ENCODE measurements at regions not wholly inside any gene's neighbourhood (a gene's known extent, or its start where the extent isn't known, plus 50 kb on each side); places are given as distances from the start of the nearest gene placed in this dataset.
"Not testable (repeated sequence)": the region's sequence is repeated elsewhere in the genome, so short reads cannot be mapped to it uniquely, and the experiment has no call there.

- no peaks in the 10 kb centered on the region for H3K9me3 Mint-ChIP-seq
- H3K36me3 Mint-ChIP-seq (ENCODE audit: low read depth) = no peaks in the 10 kb centered on the region
- H3K27ac Mint-ChIP-seq = no peak overlapping the region
- H3K4me1 Mint-ChIP-seq (ENCODE audit: low read depth) = peaks cover 6% of the 10 kb centered on the region
- no peak overlapping the region for H3K4me3 Mint-ChIP-seq (ENCODE audit: low read depth)
- no peaks in the 10 kb centered on the region for H3K27me3 Mint-ChIP-seq (ENCODE audit: low read depth)
- intact Hi-C loops (cut with micrococcal nuclease) = no loop called here
- DNase-seq (ENCODE audit: low spot score) = no peak
Measured at GRCh38 chr10:23528419-23528818, 89.5 kb downstream of the OTUD1 start.

- no peaks in the 10 kb centered on the region for H3K9me3 Mint-ChIP-seq
- intact Hi-C loops (cut with micrococcal nuclease) = loop anchor here (2.0 to 10.0 kb wide), 3 partner anchors 82 to 935 kb away; no protein-coding TSS in a partner anchor
- no peak overlapping the region for H3K27ac Mint-ChIP-seq
- DNase-seq (ENCODE audit: low spot score) = no peak
- H3K27me3 Mint-ChIP-seq (ENCODE audit: low read depth) = no peaks in the 10 kb centered on the region
- no peak overlapping the region for H3K4me3 Mint-ChIP-seq (ENCODE audit: low read depth)
- H3K36me3 Mint-ChIP-seq (ENCODE audit: low read depth) = no peaks in the 10 kb centered on the region
- peaks cover 12% of the 10 kb centered on the region for H3K4me1 Mint-ChIP-seq (ENCODE audit: low read depth)
Measured at GRCh38 chr10:23529625-23530024, 90.8 kb downstream of the OTUD1 start.

- Mint-ChIP-seq H3K9me3 (no peaks in the 10 kb centered on the region), H3K36me3 (ENCODE audit: low read depth) (no peaks in the 10 kb centered on the region), H3K4me3 (ENCODE audit: low read depth) (no peak overlapping the region), H3K27ac (no peak overlapping the region), H3K27me3 (ENCODE audit: low read depth) (no peaks in the 10 kb centered on the region), H3K4me1 (ENCODE audit: low read depth) (peaks cover 16% of the 10 kb centered on the region)
- no peak for DNase-seq (ENCODE audit: low spot score)
- intact Hi-C loops (cut with micrococcal nuclease) = loop anchor here (2.0 to 10.0 kb wide), 3 partner anchors 83 to 935 kb away; no protein-coding TSS in a partner anchor
Measured at GRCh38 chr10:23530079-23530478, 91.2 kb downstream of the OTUD1 start.

- peaks cover 30% of the 10 kb centered on the region for H3K4me1 Mint-ChIP-seq (ENCODE audit: low read depth)
- peak overlapping the region; percentile 29 for H3K27ac Mint-ChIP-seq
Measured at GRCh38 chr10:23533212-23533611, 94.3 kb downstream of the OTUD1 start.

GRCh38 chr10:23534326-23534725 is 95.5 kb downstream of the OTUD1 start:
- Mint-ChIP-seq H3K4me3 (ENCODE audit: low read depth) (no peak overlapping the region), H3K27ac (peak overlapping the region; percentile 33), H3K27me3 (ENCODE audit: low read depth) (no peaks in the 10 kb centered on the region), H3K9me3 (peaks cover 10% of the 10 kb centered on the region), H3K4me1 (ENCODE audit: low read depth) (peaks cover 36% of the 10 kb centered on the region), H3K36me3 (ENCODE audit: low read depth) (peaks cover 11% of the 10 kb centered on the region)
- no peak for DNase-seq (ENCODE audit: low spot score)
- intact Hi-C loops (cut with micrococcal nuclease) = loop anchor here (5.0 to 10.0 kb wide), 2 partner anchors 87 to 930 kb away; no protein-coding TSS in a partner anchor

More at GRCh38 chr10:23533212-23533611, 94.3 kb downstream of the OTUD1 start:
- H3K36me3 Mint-ChIP-seq (ENCODE audit: low read depth) = no peaks in the 10 kb centered on the region
- intact Hi-C loops (cut with micrococcal nuclease) = loop anchor here (5.0 to 10.0 kb wide), 2 partner anchors 86 to 932 kb away; no protein-coding TSS in a partner anchor
- peaks cover 4% of the 10 kb centered on the region for H3K9me3 Mint-ChIP-seq
- no peaks in the 10 kb centered on the region for H3K27me3 Mint-ChIP-seq (ENCODE audit: low read depth)
- no peak for DNase-seq (ENCODE audit: low spot score)
- H3K4me3 Mint-ChIP-seq (ENCODE audit: low read depth) = no peak overlapping the region

- Mint-ChIP-seq H3K4me1 (ENCODE audit: low read depth) (peaks cover 40% of the 10 kb centered on the region), H3K27ac (no peak overlapping the region), H3K4me3 (ENCODE audit: low read depth) (no peak overlapping the region), H3K27me3 (ENCODE audit: low read depth) (no peaks in the 10 kb centered on the region), H3K9me3 (peaks cover 10% of the 10 kb centered on the region), H3K36me3 (ENCODE audit: low read depth) (peaks cover 15% of the 10 kb centered on the region)
- intact Hi-C loops (cut with micrococcal nuclease) = loop anchor here (5.0 to 10.0 kb wide), 3 partner anchors 87 to 930 kb away; no protein-coding TSS in a partner anchor
- DNase-seq (ENCODE audit: low spot score) = no peak
Measured at GRCh38 chr10:23534761-23535160, 95.9 kb downstream of the OTUD1 start.

GRCh38 chr10:23535381-23535780 is 96.5 kb downstream of the OTUD1 start:
- DNase-seq (ENCODE audit: low spot score) = no peak
- H3K36me3 Mint-ChIP-seq (ENCODE audit: low read depth) = peaks cover 18% of the 10 kb centered on the region
- no peak overlapping the region for H3K27ac Mint-ChIP-seq
- H3K4me3 Mint-ChIP-seq (ENCODE audit: low read depth) = no peak overlapping the region
- intact Hi-C loops (cut with micrococcal nuclease) = loop anchor here (5.0 to 10.0 kb wide), 2 partner anchors 167 to 929 kb away; no protein-coding TSS in a partner anchor
- peaks cover 10% of the 10 kb centered on the region for H3K9me3 Mint-ChIP-seq
- no peaks in the 10 kb centered on the region for H3K27me3 Mint-ChIP-seq (ENCODE audit: low read depth)
- H3K4me1 Mint-ChIP-seq (ENCODE audit: low read depth) = peaks cover 47% of the 10 kb centered on the region

GRCh38 chr10:23538968-23539367 is 100.1 kb downstream of the OTUD1 start:
- peak overlapping the region; percentile 34 for H3K27ac Mint-ChIP-seq
- no peak for DNase-seq (ENCODE audit: low spot score)
- H3K4me1 Mint-ChIP-seq (ENCODE audit: low read depth) = peaks cover 45% of the 10 kb centered on the region

GRCh38 chr10:23540401-23541030 is 101.6 kb downstream of the OTUD1 start:
- Mint-ChIP-seq H3K4me3 (ENCODE audit: low read depth) (no peak overlapping the region), H3K9me3 (peaks cover 10% of the 10 kb centered on the region), H3K4me1 (ENCODE audit: low read depth) (peaks cover 33% of the 10 kb centered on the region), H3K27ac (no peak overlapping the region), H3K36me3 (ENCODE audit: low read depth) (peaks cover 25% of the 10 kb centered on the region), H3K27me3 (ENCODE audit: low read depth) (no peaks in the 10 kb centered on the region)
- intact Hi-C loops (cut with micrococcal nuclease) = no loop called here
- DNase-seq (ENCODE audit: low spot score) = no peak

More at GRCh38 chr10:23538968-23539367, 100.1 kb downstream of the OTUD1 start:
- peaks cover 25% of the 10 kb centered on the region for H3K36me3 Mint-ChIP-seq (ENCODE audit: low read depth)
- H3K4me3 Mint-ChIP-seq (ENCODE audit: low read depth) = no peak overlapping the region
- H3K27me3 Mint-ChIP-seq (ENCODE audit: low read depth) = no peaks in the 10 kb centered on the region
- intact Hi-C loops (cut with micrococcal nuclease) = loop anchor here (5.0 to 10.0 kb wide), 2 partner anchors 163 to 926 kb away; no protein-coding TSS in a partner anchor
- peaks cover 10% of the 10 kb centered on the region for H3K9me3 Mint-ChIP-seq

- no peak for DNase-seq (ENCODE audit: low spot score)
- Mint-ChIP-seq H3K27me3 (ENCODE audit: low read depth) (no peaks in the 10 kb centered on the region), H3K4me3 (ENCODE audit: low read depth) (no peak overlapping the region), H3K4me1 (ENCODE audit: low read depth) (peaks cover 18% of the 10 kb centered on the region), H3K36me3 (ENCODE audit: low read depth) (peaks cover 19% of the 10 kb centered on the region), H3K9me3 (peaks cover 2% of the 10 kb centered on the region), H3K27ac (no peak overlapping the region)
- intact Hi-C loops (cut with micrococcal nuclease) = no loop called here
Measured at GRCh38 chr10:23543691-23544380, 105.0 kb downstream of the OTUD1 start.

- H3K4me1 Mint-ChIP-seq (ENCODE audit: low read depth); intact Hi-C loops (cut with micrococcal nuclease); DNase-seq (ENCODE audit: low spot score); H3K27ac Mint-ChIP-seq; H3K4me3 Mint-ChIP-seq (ENCODE audit: low read depth); H3K27me3 Mint-ChIP-seq (ENCODE audit: low read depth); H3K9me3 Mint-ChIP-seq; H3K36me3 Mint-ChIP-seq (ENCODE audit: low read depth): not testable (repeated sequence)
Measured at GRCh38 chr10:23545866-23546265, 107.0 kb downstream of the OTUD1 start.

GRCh38 chr10:23556727-23557440 is 118.0 kb downstream of the OTUD1 start:
- intact Hi-C loops (cut with micrococcal nuclease) = no loop called here
- Mint-ChIP-seq H3K9me3 (no peaks in the 10 kb centered on the region), H3K27me3 (ENCODE audit: low read depth) (no peaks in the 10 kb centered on the region), H3K36me3 (ENCODE audit: low read depth) (no peaks in the 10 kb centered on the region), H3K4me1 (ENCODE audit: low read depth) (peaks cover 9% of the 10 kb centered on the region), H3K4me3 (ENCODE audit: low read depth) (no peak overlapping the region), H3K27ac (peak overlapping the region; percentile 25)
- no peak for DNase-seq (ENCODE audit: low spot score)
